ENCODE measurements at regions not wholly inside any gene's neighbourhood (a gene's known extent, or its start where the extent isn't known, plus 50 kb on each side); places are given as distances from the start of the nearest gene placed in this dataset.

GRCh38 chr12:60251091-60251490 is 655.3 kb downstream of the SLC16A7 start:
- no peak for DNase-seq (ENCODE audit: low spot score)

- DNase-seq (ENCODE audit: low spot score), result no peak
Measured at GRCh38 chr12:60252359-60253096, 656.7 kb downstream of the SLC16A7 start.

- no peak for DNase-seq (ENCODE audit: low spot score)
Measured at GRCh38 chr12:60255044-60255443, 659.2 kb downstream of the SLC16A7 start.

GRCh38 chr12:60257063-60257462 is 661.2 kb downstream of the SLC16A7 start:
- no peak for DNase-seq (ENCODE audit: low spot score)

GRCh38 chr12:60259225-60259624 is 663.4 kb downstream of the SLC16A7 start:
- DNase-seq (ENCODE audit: low spot score), result no peak

- DNase-seq (ENCODE audit: low spot score), result no peak
Measured at GRCh38 chr12:60262378-60262777, 666.5 kb downstream of the SLC16A7 start.

- DNase-seq (ENCODE audit: low spot score), result no peak
Measured at GRCh38 chr12:60263161-60263560, 667.3 kb downstream of the SLC16A7 start.

- DNase-seq (ENCODE audit: low spot score), result no peak
Measured at GRCh38 chr12:60263836-60264493, 668.1 kb downstream of the SLC16A7 start.

- DNase-seq (ENCODE audit: low spot score), result no peak
Measured at GRCh38 chr12:60265741-60266140, 669.9 kb downstream of the SLC16A7 start.

- DNase-seq (ENCODE audit: low spot score), result no peak
Measured at GRCh38 chr12:60266381-60266852, 670.6 kb downstream of the SLC16A7 start.

- no peak for DNase-seq (ENCODE audit: low spot score)
Measured at GRCh38 chr12:60269611-60270269, 673.9 kb downstream of the SLC16A7 start.

- no peak for DNase-seq (ENCODE audit: low spot score)
Measured at GRCh38 chr12:60271816-60272215, 676.0 kb downstream of the SLC16A7 start.

GRCh38 chr12:60278209-60278608 is 682.4 kb downstream of the SLC16A7 start:
- DNase-seq (ENCODE audit: low spot score), result no peak

- no peak for DNase-seq (ENCODE audit: low spot score)
Measured at GRCh38 chr12:60279221-60279620, 683.4 kb downstream of the SLC16A7 start.

- DNase-seq (ENCODE audit: low spot score), result no peak
Measured at GRCh38 chr12:60281522-60281921, 685.7 kb downstream of the SLC16A7 start.

- DNase-seq (ENCODE audit: low spot score), result no peak
Measured at GRCh38 chr12:60290532-60290931, 694.7 kb downstream of the SLC16A7 start.

- no peak for DNase-seq (ENCODE audit: low spot score)
Measured at GRCh38 chr12:60308366-60308991, 712.6 kb downstream of the SLC16A7 start.

GRCh38 chr12:60311940-60312339 is 716.1 kb downstream of the SLC16A7 start:
- no peak for DNase-seq (ENCODE audit: low spot score)

GRCh38 chr12:60317361-60317760 is 721.5 kb downstream of the SLC16A7 start:
- no peak for DNase-seq (ENCODE audit: low spot score)

- DNase-seq (ENCODE audit: low spot score), result no peak
Measured at GRCh38 chr12:60324746-60325145, 728.9 kb downstream of the SLC16A7 start.

- DNase-seq (ENCODE audit: low spot score), result no peak
Measured at GRCh38 chr12:60333461-60333860, 737.6 kb downstream of the SLC16A7 start.

GRCh38 chr12:60335745-60336144 is 739.9 kb downstream of the SLC16A7 start:
- DNase-seq (ENCODE audit: low spot score), result no peak
